Nephron progenitor cell (in vitro differentiated cells): ENCODE measurements at regions not wholly inside any gene's neighbourhood (a gene's known extent, or its start where the extent isn't known, plus 50 kb on each side); places are given as distances from the start of the nearest gene placed in this dataset.

Source experiments
- DNase-seq: peaks from one replicate; pipeline ENCODE4 v3.0.0; 2021
- H3K27ac Mint-ChIP-seq: 2 replicates; pipeline ENCODE4 v1.8.0; 2021; ENCODE audit warnings: mild to moderate bottlenecking, moderate library complexity, mixed read lengths
- H3K27me3 Mint-ChIP-seq: 2 replicates; pipeline ENCODE4 v1.8.0; 2021; ENCODE audit warnings: mild to moderate bottlenecking, low read depth, mixed read lengths; ENCODE audit not compliant: poor library complexity
- H3K36me3 Mint-ChIP-seq: 2 replicates; pipeline ENCODE4 v1.8.0; 2021; ENCODE audit warnings: low read depth, mixed read lengths
- H3K4me1 Mint-ChIP-seq: 2 replicates; pipeline ENCODE4 v1.8.0; 2021; ENCODE audit warnings: mixed read lengths
- H3K4me3 Mint-ChIP-seq: 2 replicates; pipeline ENCODE4 v1.8.0; 2021; ENCODE audit warnings: mild to moderate bottlenecking, moderate library complexity, mixed read lengths
- H3K9me3 Mint-ChIP-seq: 2 replicates; pipeline ENCODE4 v1.8.0; 2021; ENCODE audit warnings: mild to moderate bottlenecking, moderate library complexity, mixed read lengths
- CTCF ChIP-seq: fragments of 200-600 bp; sonication (generic); IDR thresholded peaks from 2 replicates; pipeline ENCODE4 v1.5.0; 2021; ENCODE audit warnings: antibody characterized with exemption

DNA sequence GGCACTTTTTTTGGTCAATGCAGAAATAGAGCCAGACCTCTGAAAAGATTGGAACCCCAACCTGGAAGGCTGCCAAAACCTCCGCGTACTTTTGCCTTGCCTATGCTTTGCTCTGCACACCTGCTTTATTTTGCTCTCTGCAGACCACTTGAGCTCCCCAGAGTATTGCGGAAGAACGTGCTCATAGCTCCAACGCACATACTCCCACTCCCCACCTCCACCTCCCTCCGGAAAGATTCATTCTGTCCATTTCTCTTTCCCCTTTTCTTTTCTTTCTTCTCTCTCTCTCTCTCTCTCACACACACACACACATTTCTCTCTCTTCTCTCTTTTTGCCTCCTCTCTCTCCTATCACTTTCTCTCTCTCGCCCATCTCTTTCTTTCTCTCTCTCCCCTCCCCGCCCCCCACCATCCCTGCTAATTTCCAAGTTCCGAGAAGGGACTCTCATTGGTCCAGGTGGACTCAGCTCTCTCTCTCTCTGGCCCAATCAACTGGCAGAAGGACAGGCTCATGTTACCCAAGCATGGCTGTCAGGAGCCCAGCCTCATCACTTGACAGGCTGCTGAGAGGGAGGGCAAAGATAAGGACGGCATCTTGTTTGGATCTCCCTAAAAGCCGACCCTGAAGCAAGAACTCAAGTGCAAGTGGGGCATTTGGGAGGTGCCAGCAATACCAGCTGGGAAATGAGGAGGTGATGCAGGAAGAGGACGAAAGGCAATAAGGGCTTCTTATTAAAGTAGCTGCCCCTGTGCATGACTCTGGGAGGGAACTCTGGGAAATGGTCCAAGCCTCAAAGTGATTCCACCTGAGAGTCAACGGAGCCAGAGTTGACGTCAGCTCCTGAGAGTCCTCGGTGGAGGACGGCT is 246.1 kb downstream of the LY86 start:
- no peaks in the 10 kb centered on the region for H3K9me3 Mint-ChIP-seq

GRCh38 chr6:6835223-6835503 is 246.6 kb downstream of the LY86 start:
- no peak for DNase-seq
- Mint-ChIP-seq H3K27ac (no peak overlapping the region), H3K4me3 (no peak overlapping the region), H3K9me3 (no peaks in the 10 kb centered on the region), H3K4me1 (peaks cover 7% of the 10 kb centered on the region), H3K27me3 (peaks cover 36% of the 10 kb centered on the region), H3K36me3 (no peaks in the 10 kb centered on the region)
- no peak for TF ChIP-seq CTCF

More for the DNA sequence above, 246.1 kb downstream of the LY86 start:
- Mint-ChIP-seq H3K4me1 (peaks cover 7% of the 10 kb centered on the region), H3K27ac (peak overlapping the region; percentile 4), H3K36me3 (no peaks in the 10 kb centered on the region), H3K4me3 (no peak overlapping the region), H3K27me3 (peaks cover 33% of the 10 kb centered on the region)
- no peak for DNase-seq
- TF ChIP-seq CTCF, result no peak

DNA sequence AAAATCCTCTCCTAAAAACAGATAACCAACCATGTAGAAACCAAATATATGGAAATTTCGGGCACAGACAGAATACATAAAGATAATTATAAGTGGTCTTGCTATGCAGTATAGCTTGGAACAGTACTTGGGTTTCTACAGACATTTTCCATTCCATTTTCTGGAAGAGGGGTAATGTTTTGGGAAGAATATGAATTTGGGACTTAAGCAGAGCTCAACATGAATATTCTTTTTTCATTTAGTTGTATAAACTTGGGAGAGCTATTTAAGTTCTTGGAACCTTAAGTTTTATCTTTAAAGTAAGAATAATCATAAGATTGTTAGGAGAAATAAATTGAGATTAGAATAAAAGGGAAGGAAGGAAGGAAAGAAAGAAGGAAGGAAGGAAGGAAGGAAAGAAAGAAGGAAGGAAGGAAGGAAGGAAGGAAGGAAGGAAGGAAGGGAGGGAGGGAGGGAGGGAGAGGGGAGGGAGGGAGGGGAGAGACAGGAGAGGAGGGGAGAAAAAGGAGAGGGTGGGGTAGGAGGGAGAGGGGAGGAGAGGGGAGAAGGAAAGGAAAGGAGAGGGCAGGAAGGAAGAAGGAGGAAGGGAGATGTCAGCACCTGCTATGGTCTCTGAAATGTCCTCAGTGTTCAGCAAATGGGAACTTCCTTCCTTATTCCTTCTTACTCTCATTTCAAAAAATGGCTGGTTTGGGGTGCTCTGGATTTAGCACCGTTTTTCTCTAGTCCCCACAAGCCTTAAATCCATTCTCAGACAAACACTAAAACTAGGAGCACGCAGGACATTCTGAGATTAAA is 248.3 kb downstream of the LY86 start:
- Mint-ChIP-seq H3K4me1 (peaks cover 8% of the 10 kb centered on the region), H3K36me3 (no peaks in the 10 kb centered on the region), H3K27ac (no peak overlapping the region), H3K9me3 (no peaks in the 10 kb centered on the region), H3K4me3 (no peak overlapping the region), H3K27me3 (peaks cover 46% of the 10 kb centered on the region)
- TF ChIP-seq CTCF, result no peak
- no peak for DNase-seq

DNA sequence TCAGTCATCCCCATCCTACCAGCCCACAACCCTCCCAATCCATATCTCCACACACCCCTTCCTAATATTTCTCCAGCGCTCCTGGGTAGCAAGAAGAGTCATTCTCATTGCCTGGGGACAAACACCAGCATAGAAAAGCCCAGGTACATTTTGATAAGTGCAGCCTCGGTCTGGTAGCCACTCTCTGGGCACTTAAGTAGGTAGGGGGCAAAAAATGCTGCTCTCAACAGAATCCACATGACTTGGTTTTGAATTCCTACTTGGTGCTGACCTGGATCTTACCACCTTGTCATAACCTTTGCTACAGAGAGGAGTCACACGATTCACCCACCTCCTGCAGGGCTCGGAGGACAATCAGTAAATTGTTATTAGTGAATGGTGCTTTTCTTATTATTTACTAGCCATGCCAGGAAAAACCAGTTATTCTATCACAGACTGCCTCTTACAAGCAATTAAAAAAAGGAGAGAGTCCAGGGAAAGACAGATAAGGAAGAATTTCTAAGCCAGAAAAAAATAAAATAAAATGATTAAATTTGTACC is 249.1 kb downstream of the LY86 start:
- no peaks in the 10 kb centered on the region for H3K36me3 Mint-ChIP-seq
- H3K27ac Mint-ChIP-seq, result peak overlapping the region; percentile 16
- H3K4me3 Mint-ChIP-seq, result no peak overlapping the region
- no peaks in the 10 kb centered on the region for H3K9me3 Mint-ChIP-seq
- no peak for TF ChIP-seq CTCF
- H3K4me1 Mint-ChIP-seq, result peaks cover 16% of the 10 kb centered on the region
- H3K27me3 Mint-ChIP-seq, result peaks cover 46% of the 10 kb centered on the region
- DNase-seq, result no peak

GRCh38 chr6:6840831-6841291 is 252.3 kb downstream of the LY86 start:
- DNase-seq, result no peak
- peaks cover 4% of the 10 kb centered on the region for H3K36me3 Mint-ChIP-seq
- H3K9me3 Mint-ChIP-seq, result peaks cover 12% of the 10 kb centered on the region
- H3K4me1 Mint-ChIP-seq, result peaks cover 18% of the 10 kb centered on the region
- TF ChIP-seq CTCF, result no peak
- peaks cover 36% of the 10 kb centered on the region for H3K27me3 Mint-ChIP-seq
- no peak overlapping the region for H3K4me3 Mint-ChIP-seq
- no peak overlapping the region for H3K27ac Mint-ChIP-seq
